Sigmoid colon (tissue), 4 donors: ENCODE measurements at regions not wholly inside any gene's neighbourhood (a gene's known extent, or its start where the extent isn't known, plus 50 kb on each side); places are given as distances from the start of the nearest gene placed in this dataset.

Experiments
- CTCF ChIP-seq, 4 experiments: fragments of 450-650 bp in 3 of 4; fragments of 200-600 bp in 1 of 4; IDR thresholded peaks; one replicate each; pipeline ENCODE4 v1.5.1; 2016 to 2019; ENCODE audit warnings: antibody characterized with exemption in 4 of 4, mild to moderate bottlenecking in 3 of 4, moderate library complexity in 2 of 4
- POLR2A ChIP-seq, 2 donors: fragments of 450-650 bp; IDR thresholded peaks; one replicate each; pipeline ENCODE4 v1.6.1; 2016; ENCODE audit warnings: antibody characterized with exemption in 2 of 2, mild to moderate bottlenecking in 2 of 2, moderate library complexity in 2 of 2
- POLR2AphosphoS5 ChIP-seq, 4 donors: sonication (generic); formaldehyde crosslinking; IDR thresholded peaks; one replicate each; pipeline ENCODE4 v1.6.1; 2017; ENCODE audit warnings: antibody characterized with exemption in 4 of 4

DNA sequence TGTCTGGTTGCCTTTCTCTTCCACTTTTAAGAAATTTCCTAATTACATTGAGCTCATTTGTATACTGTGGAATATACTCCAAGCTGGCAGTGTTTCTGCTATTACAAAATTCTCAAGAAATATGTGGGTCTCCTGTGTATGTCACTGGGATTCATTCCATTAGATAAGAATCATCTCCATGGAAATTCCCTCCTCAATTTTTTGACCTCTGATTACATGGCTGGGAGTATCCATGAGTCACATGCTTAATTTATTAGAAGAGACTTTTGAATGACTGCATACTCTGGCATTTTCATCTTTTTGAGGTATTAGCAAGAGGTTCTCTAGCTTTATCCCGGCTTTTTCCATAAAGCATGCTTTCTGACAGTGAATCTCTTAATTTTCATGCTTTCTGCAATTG is 665.5 kb upstream of the CNTNAP5 start:
- TF ChIP-seq POLR2A (IDR thresholded peaks at IDR 0.05) (no peak), CTCF (IDR thresholded peaks at IDR 0.05) (no peak), POLR2AphosphoS5 (IDR thresholded peaks at IDR 0.05) (no peak)
